ENCODE measurements at regions not wholly inside any gene's neighbourhood (a gene's known extent, or its start where the extent isn't known, plus 50 kb on each side); places are given as distances from the start of the nearest gene placed in this dataset.

DNA sequence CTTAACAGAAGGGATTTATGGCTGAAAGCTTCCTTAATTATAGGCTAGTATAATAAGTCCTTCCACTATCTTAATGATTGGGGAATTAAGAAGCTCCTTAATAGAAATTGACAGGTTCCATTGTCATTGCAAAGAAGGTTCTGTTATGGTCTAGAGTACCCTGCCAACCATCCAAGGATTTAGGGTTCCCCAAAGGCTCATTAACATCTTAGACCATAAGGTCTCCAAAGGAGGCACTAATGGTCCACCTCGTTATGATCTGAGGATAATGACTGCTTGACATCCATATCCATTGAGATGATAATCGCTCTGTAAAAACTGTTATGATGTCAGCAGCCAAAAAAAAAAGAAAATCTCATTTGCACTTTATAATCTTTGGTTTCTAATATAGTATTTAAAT, 441.6 kb downstream of the GBA3 start:
- TF ChIP-seq EZH2 (IDR thresholded peaks at IDR 0.05; ENCODE audit: borderline replicate concordance, insufficient read depth, low read depth, low read length, poor library complexity, severe bottlenecking), result no peak
- TF ChIP-seq, protein P1, sequence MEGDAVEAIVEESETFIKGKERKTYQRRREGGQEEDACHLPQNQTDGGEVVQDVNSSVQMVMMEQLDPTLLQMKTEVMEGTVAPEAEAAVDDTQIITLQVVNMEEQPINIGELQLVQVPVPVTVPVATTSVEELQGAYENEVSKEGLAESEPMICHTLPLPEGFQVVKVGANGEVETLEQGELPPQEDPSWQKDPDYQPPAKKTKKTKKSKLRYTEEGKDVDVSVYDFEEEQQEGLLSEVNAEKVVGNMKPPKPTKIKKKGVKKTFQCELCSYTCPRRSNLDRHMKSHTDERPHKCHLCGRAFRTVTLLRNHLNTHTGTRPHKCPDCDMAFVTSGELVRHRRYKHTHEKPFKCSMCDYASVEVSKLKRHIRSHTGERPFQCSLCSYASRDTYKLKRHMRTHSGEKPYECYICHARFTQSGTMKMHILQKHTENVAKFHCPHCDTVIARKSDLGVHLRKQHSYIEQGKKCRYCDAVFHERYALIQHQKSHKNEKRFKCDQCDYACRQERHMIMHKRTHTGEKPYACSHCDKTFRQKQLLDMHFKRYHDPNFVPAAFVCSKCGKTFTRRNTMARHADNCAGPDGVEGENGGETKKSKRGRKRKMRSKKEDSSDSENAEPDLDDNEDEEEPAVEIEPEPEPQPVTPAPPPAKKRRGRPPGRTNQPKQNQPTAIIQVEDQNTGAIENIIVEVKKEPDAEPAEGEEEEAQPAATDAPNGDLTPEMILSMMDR (IDR thresholded peaks at IDR 0.05), result no peak
